Keratinocyte (primary cell): ENCODE measurements at regions not wholly inside any gene's neighbourhood (a gene's known extent, or its start where the extent isn't known, plus 50 kb on each side); places are given as distances from the start of the nearest gene placed in this dataset.

Experiments used
- DNase-seq: peaks from one replicate; pipeline ENCODE4 v3.0.0-alpha.2; 2011; ENCODE audit warnings: low read depth, missing footprints, low spot score
- FAIRE-seq: peaks from 2 replicates; lab custom pipeline; 2011; peaks lifted over from hg19 to GRCh38; lab: Jason Lieb, UNC
- H2AFZ ChIP-seq: 2 replicates; pipeline ENCODE4 v1.6.0; 2012; ENCODE audit warnings: low read length, control low read depth, inconsistent platforms; ENCODE audit not compliant: control insufficient read depth
- H3K27ac ChIP-seq: 2 replicates; pipeline ENCODE4 v1.5.1; 2011; ENCODE audit warnings: low read length; ENCODE audit not compliant: control insufficient read depth, insufficient read depth
- H3K27me3 ChIP-seq: 3 replicates; pipeline ENCODE4 v1.6.0; 2011; ENCODE audit warnings: low read length; ENCODE audit not compliant: control insufficient read depth, insufficient read depth; ENCODE audit errors: extremely low read depth
- H3K36me3 ChIP-seq, 2 experiments: 2 replicates in 1 of 2; 3 replicates in 1 of 2; pipeline ENCODE4 v1.5.1; 2011; ENCODE audit warnings: low read length in 2 of 2, mild to moderate bottlenecking in 1 of 2; ENCODE audit not compliant: control insufficient read depth in 2 of 2, insufficient read depth in 2 of 2; ENCODE audit errors: extremely low read depth in 1 of 2
- H3K4me1 ChIP-seq: 3 replicates; pipeline ENCODE4 v1.5.1; 2011; ENCODE audit warnings: low read length; ENCODE audit not compliant: control insufficient read depth, insufficient read depth; ENCODE audit errors: extremely low read depth
- H3K4me2 ChIP-seq: 3 replicates; pipeline ENCODE4 v1.6.0; 2011; ENCODE audit warnings: low read depth, low read length; ENCODE audit not compliant: control insufficient read depth, insufficient read depth; ENCODE audit errors: extremely low read depth
- H3K4me3 ChIP-seq, 3 experiments: fragments of 200-600 bp in 1 of 3; sonication (generic) in 1 of 3; 2 replicates in 2 of 3; 3 replicates in 1 of 3; pipeline ENCODE4 v1.5.1; 2011 to 2016; ENCODE audit warnings: low read length in 3 of 3, mild to moderate bottlenecking in 3 of 3, control low read depth in 2 of 3, inconsistent platforms in 1 of 3, low read depth in 1 of 3, mixed read lengths in 1 of 3, mixed run types in 1 of 3, moderate library complexity in 1 of 3; ENCODE audit not compliant: control insufficient read depth in 2 of 3, insufficient read depth in 2 of 3; ENCODE audit errors: extremely low read depth in 1 of 3
- H3K79me2 ChIP-seq: 2 replicates; pipeline ENCODE4 v1.6.0; 2012; ENCODE audit warnings: low read length; ENCODE audit not compliant: control insufficient read depth, insufficient read depth
- H3K9ac ChIP-seq: 3 replicates; pipeline ENCODE4 v1.6.0; 2011; ENCODE audit warnings: low read length; ENCODE audit not compliant: control insufficient read depth, insufficient read depth; ENCODE audit errors: extremely low read depth
- H3K9me1 ChIP-seq: 3 replicates; pipeline ENCODE4 v1.6.0; 2011; ENCODE audit warnings: low read length; ENCODE audit not compliant: control insufficient read depth, insufficient read depth; ENCODE audit errors: extremely low read depth
- H3K9me3 ChIP-seq: 2 replicates; pipeline ENCODE4 v1.5.1; 2012; ENCODE audit warnings: low read depth, low read length; ENCODE audit not compliant: control insufficient read depth
- H4K20me1 ChIP-seq: 3 replicates; pipeline ENCODE4 v1.6.0; 2011; ENCODE audit warnings: low read length; ENCODE audit not compliant: control insufficient read depth, insufficient read depth; ENCODE audit errors: extremely low read depth
- CTCF ChIP-seq, 3 experiments: IDR thresholded peaks in 1 of 3; conservative IDR thresholded peaks in 1 of 3; optimal IDR thresholded peaks in 1 of 3; 2 replicates in 2 of 3; 3 replicates in 1 of 3; pipeline versions ENCODE3 to v1.5.1; 2011; ENCODE audit warnings: low read length in 3 of 3, mild to moderate bottlenecking in 3 of 3, moderate library complexity in 2 of 3, control low read depth in 1 of 3, inconsistent platforms in 1 of 3; ENCODE audit not compliant: insufficient read depth in 2 of 3; ENCODE audit errors: extremely low read depth in 1 of 3
- EZH2 ChIP-seq: IDR thresholded peaks from one replicate; pipeline ENCODE4 v1.6.1; 2012; ENCODE audit warnings: inconsistent platforms, mild to moderate bottlenecking, low read length, moderate library complexity
- dilution Hi-C: fragments of 300-500 bp; cut with MboI; formaldehyde crosslinking; loops from one replicate; pipeline ENCODE4 v1.7.0; 2020; ENCODE audit warnings: low sequenced_read_pairs; ENCODE audit not compliant: extremely low pct_ligation_motif_present

DNA sequence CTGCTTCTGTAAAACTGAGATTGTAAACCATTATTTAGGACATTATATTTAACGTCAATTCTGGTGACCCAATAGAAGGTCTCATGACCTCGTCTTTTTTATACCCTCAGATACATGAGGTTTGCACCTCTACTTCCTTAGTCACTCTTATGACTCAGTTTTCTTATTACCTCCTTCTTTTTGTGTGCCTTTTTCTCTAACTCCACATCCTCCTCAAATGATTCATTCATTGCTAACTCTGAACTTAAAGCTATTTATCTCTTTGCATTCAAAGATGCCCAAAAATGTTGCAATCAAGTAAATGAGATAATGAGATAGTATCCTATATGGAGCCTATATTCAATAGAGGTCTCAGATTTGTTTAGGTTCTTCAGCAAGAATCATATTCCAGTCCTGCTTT lies 121.0 kb upstream of the KYNU start:
- no peak for TF ChIP-seq CTCF (optimal IDR thresholded peaks at IDR 0.05 in 1 of 3, IDR thresholded peaks at IDR 0.05 in 1 of 3, conservative IDR thresholded peaks at IDR 0.05 in 1 of 3; ENCODE audit: extremely low read depth in 1 of 3, insufficient read depth in 2 of 3, low read length in 3 of 3)
- TF ChIP-seq EZH2: no peak
- H4K20me1 ChIP-seq: no peaks in the 10 kb centered on the region
- H3K4me3 ChIP-seq: no peak overlapping the region
- no peak overlapping the region for H3K9ac ChIP-seq
- no peak overlapping the region for H3K27ac ChIP-seq
- no peaks in the 10 kb centered on the region for H3K27me3 ChIP-seq
- H3K9me3 ChIP-seq: no peaks in the 10 kb centered on the region
- no peaks in the 10 kb centered on the region for H3K9me1 ChIP-seq
- H3K4me2 ChIP-seq: no peak overlapping the region
- DNase-seq (peak; percentile 38), FAIRE-seq (peak; percentile 77)
- dilution Hi-C loops: no loop called here
- H3K36me3 ChIP-seq: no peaks in the 10 kb centered on the region
- no peaks in the 10 kb centered on the region for H3K79me2 ChIP-seq
- H2AFZ ChIP-seq: no peak overlapping the region
- peaks cover 7% of the 10 kb centered on the region for H3K4me1 ChIP-seq

- DNase-seq: no peak
- Histone ChIP-seq H3K36me3 (no peaks in the 10 kb centered on the region), H3K4me1 (peaks cover 7% of the 10 kb centered on the region), H3K4me2 (no peak overlapping the region), H3K9me3 (no peaks in the 10 kb centered on the region), H2AFZ (no peak overlapping the region), H3K9ac (no peak overlapping the region), H3K27me3 (no peaks in the 10 kb centered on the region), H3K9me1 (no peaks in the 10 kb centered on the region), H3K27ac (no peak overlapping the region), H3K4me3 (no peak overlapping the region), H4K20me1 (no peaks in the 10 kb centered on the region), H3K79me2 (no peaks in the 10 kb centered on the region)
- no peak for FAIRE-seq
- TF ChIP-seq CTCF (optimal IDR thresholded peaks at IDR 0.05 in 1 of 3, IDR thresholded peaks at IDR 0.05 in 1 of 3, conservative IDR thresholded peaks at IDR 0.05 in 1 of 3; ENCODE audit: extremely low read depth in 1 of 3, insufficient read depth in 2 of 3, low read length in 3 of 3) (no peak), EZH2 (no peak)
- dilution Hi-C loops: no loop called here
Measured at GRCh38 chr2:142755191-142755590, 122.3 kb upstream of the KYNU start.
